WTC11 (cell line): ENCODE measurements at regions not wholly inside any gene's neighbourhood (a gene's known extent, or its start where the extent isn't known, plus 50 kb on each side); places are given as distances from the start of the nearest gene placed in this dataset.
"Not testable (repeated sequence)": the region's sequence is repeated elsewhere in the genome, so short reads cannot be mapped to it uniquely, and the experiment has no call there.

ENCODE experiments used
- ATAC-seq: fragments of 200-7000 bp; cut with Tn5 transposase; 2 replicates; pipeline ENCODE4 v1.10.0; 2021; ENCODE audit warnings: mild to moderate bottlenecking, moderate library complexity
- CTCF ChIA-PET: fragments of 300-600 bp; sonication (Branson Sonifier 250); formaldehyde crosslinking; loops from one replicate; lab custom pipeline; 2021; ENCODE audit warnings: antibody characterized with exemption; lab: Charles Lee
- POLR2A ChIA-PET: fragments of 350-600 bp; sonication (Branson Sonifier 250); formaldehyde crosslinking; loops from one replicate; lab custom pipeline; 2021; ENCODE audit warnings: antibody characterized with exemption; lab: Charles Lee
- DNase-seq: peaks from one replicate; pipeline ENCODE4 v3.0.0; 2021; ENCODE audit warnings: low spot score
- H3K27ac Mint-ChIP-seq: 2 replicates; pipeline ENCODE4 v1.8.0; 2021; ENCODE audit warnings: mixed read lengths
- H3K27me3 Mint-ChIP-seq: 2 replicates; pipeline ENCODE4 v1.8.0; 2021; ENCODE audit warnings: low read depth, mild to moderate bottlenecking, moderate library complexity, mixed read lengths
- H3K36me3 Mint-ChIP-seq: 2 replicates; pipeline ENCODE4 v1.8.0; 2021; ENCODE audit warnings: mixed read lengths
- H3K4me1 Mint-ChIP-seq: 2 replicates; pipeline ENCODE4 v1.8.0; 2022; ENCODE audit warnings: mixed read lengths
- H3K4me3 Mint-ChIP-seq: 2 replicates; pipeline ENCODE4 v1.8.0; 2021; ENCODE audit warnings: mild to moderate bottlenecking, moderate library complexity, mixed read lengths
- H3K9me3 Mint-ChIP-seq: 2 replicates; pipeline ENCODE4 v1.8.0; 2021; ENCODE audit warnings: mixed read lengths
- ATF2 ChIP-seq: sonication (generic); formaldehyde crosslinking; IDR thresholded peaks from 2 replicates; pipeline ENCODE4 v1.8.1; 2022; ENCODE audit warnings: low read depth, missing genetic modification reagents, borderline replicate concordance
- ESRRA ChIP-seq: sonication (generic); formaldehyde crosslinking; IDR thresholded peaks from 2 replicates; pipeline ENCODE4 v1.8.1; 2022; ENCODE audit warnings: mild to moderate bottlenecking, missing genetic modification reagents, borderline replicate concordance
- HMGXB4 ChIP-seq: sonication (generic); formaldehyde crosslinking; IDR thresholded peaks from 2 replicates; pipeline ENCODE4 v1.8.1; 2023; ENCODE audit warnings: mild to moderate bottlenecking, moderate library complexity, missing genetic modification reagents
- JAZF1 ChIP-seq: fragments of 250-450 bp; sonication (Bioruptor Pico); IDR thresholded peaks from 2 replicates; pipeline ENCODE4 v1.9.0; 2021; ENCODE audit warnings: moderate library complexity, mild to moderate bottlenecking, inconsistent platforms
- NR2C2 ChIP-seq: sonication (generic); formaldehyde crosslinking; IDR thresholded peaks from 2 replicates; pipeline ENCODE4 v1.8.0; 2022; ENCODE audit warnings: mild to moderate bottlenecking, missing genetic modification reagents
- OVOL2 ChIP-seq: fragments of 250-450 bp; sonication (Bioruptor Pico); IDR thresholded peaks from 2 replicates; pipeline ENCODE4 v1.9.0; 2021; ENCODE audit warnings: mild to moderate bottlenecking, borderline replicate concordance
- STAT6 ChIP-seq: sonication (generic); formaldehyde crosslinking; conservative IDR thresholded peaks from 2 replicates; pipeline ENCODE4 v1.8.1; 2023; ENCODE audit warnings: mild to moderate bottlenecking, low read depth, missing genetic modification reagents, moderate library complexity
- USF1 ChIP-seq: sonication (generic); formaldehyde crosslinking; IDR thresholded peaks from 2 replicates; pipeline ENCODE4 v1.8.0; 2022; ENCODE audit warnings: mild to moderate bottlenecking, missing genetic modification reagents
- ZNF532 ChIP-seq: fragments of 250-450 bp; sonication (Bioruptor Pico); IDR thresholded peaks from 2 replicates; pipeline ENCODE4 v1.9.0; 2021; ENCODE audit warnings: mild to moderate bottlenecking, borderline replicate concordance
- TF ChIP-seq, protein P1 (sequence below): sonication (generic); formaldehyde crosslinking; IDR thresholded peaks from 2 replicates; pipeline ENCODE4 v1.8.0; 2023; ENCODE audit warnings: missing genetic modification reagents
- TF ChIP-seq, protein P2 (sequence below): sonication (generic); formaldehyde crosslinking; IDR thresholded peaks from 2 replicates; pipeline ENCODE4 v1.8.1; 2022; ENCODE audit warnings: missing genetic modification reagents, borderline replicate concordance

GRCh38 chr4:57342411-57342810 lies 232.2 kb upstream of the IGFBP7 start:
- ChIA-PET POLR2A (no interaction called here), CTCF (no interaction called here)
- no peak for DNase-seq
- no peak for ATAC-seq
- Mint-ChIP-seq H3K4me1 (peaks cover 20% of the 10 kb centered on the region), H3K27ac (no peak overlapping the region), H3K4me3 (no peak overlapping the region), H3K9me3 (peaks cover 10% of the 10 kb centered on the region), H3K27me3 (peaks cover 7% of the 10 kb centered on the region), H3K36me3 (no peaks in the 10 kb centered on the region)
- TF ChIP-seq NR2C2 (CRISPR knock-in tag) (no peak), ATF2 (CRISPR knock-in tag) (no peak), OVOL2 (CRISPR knock-in tag) (no peak), STAT6 (CRISPR knock-in tag) (no peak), ZNF532 (no peak), JAZF1 (CRISPR knock-in tag) (no peak), ESRRA (CRISPR knock-in tag) (no peak), HMGXB4 (CRISPR knock-in tag) (no peak), USF1 (CRISPR knock-in tag) (no peak)
- TF ChIP-seq, protein P1, sequence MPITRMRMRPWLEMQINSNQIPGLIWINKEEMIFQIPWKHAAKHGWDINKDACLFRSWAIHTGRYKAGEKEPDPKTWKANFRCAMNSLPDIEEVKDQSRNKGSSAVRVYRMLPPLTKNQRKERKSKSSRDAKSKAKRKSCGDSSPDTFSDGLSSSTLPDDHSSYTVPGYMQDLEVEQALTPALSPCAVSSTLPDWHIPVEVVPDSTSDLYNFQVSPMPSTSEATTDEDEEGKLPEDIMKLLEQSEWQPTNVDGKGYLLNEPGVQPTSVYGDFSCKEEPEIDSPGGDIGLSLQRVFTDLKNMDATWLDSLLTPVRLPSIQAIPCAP (CRISPR knock-in tag): no peak
- TF ChIP-seq, all 79 proteins: peak for 0

DNA sequence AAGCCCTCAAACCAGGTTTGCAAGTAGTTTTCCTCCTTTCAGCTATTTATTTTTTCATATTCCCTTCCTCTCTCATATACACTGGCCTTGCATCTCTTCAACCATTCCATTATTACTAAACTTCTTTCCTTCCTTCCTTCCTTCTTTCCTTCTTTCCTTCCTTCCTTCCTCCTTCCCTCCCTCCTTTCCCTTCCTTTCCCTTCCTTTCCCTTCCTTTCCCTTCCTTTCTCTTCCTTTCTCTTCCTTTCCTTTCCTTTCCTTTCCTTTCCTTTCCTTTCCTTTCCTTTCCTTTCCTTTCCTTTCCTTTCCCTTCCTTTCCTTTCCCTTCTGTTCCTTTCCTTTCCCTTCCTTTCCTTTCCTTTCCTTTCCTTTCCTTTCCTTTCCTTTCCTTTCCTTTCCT lies 228.7 kb upstream of the IGFBP7 start:
- H3K27ac Mint-ChIP-seq, H3K27me3 Mint-ChIP-seq, POLR2A ChIA-PET, H3K36me3 Mint-ChIP-seq, DNase-seq, H3K4me1 Mint-ChIP-seq, H3K9me3 Mint-ChIP-seq, H3K4me3 Mint-ChIP-seq, ATAC-seq: not testable (repeated sequence)
- CTCF ChIA-PET: interaction anchor here (0.5 kb wide), 1 partner anchor 205 kb away, joined by 3 read pairs; no protein-coding TSS in a partner anchor
- TF ChIP-seq, protein P2, sequence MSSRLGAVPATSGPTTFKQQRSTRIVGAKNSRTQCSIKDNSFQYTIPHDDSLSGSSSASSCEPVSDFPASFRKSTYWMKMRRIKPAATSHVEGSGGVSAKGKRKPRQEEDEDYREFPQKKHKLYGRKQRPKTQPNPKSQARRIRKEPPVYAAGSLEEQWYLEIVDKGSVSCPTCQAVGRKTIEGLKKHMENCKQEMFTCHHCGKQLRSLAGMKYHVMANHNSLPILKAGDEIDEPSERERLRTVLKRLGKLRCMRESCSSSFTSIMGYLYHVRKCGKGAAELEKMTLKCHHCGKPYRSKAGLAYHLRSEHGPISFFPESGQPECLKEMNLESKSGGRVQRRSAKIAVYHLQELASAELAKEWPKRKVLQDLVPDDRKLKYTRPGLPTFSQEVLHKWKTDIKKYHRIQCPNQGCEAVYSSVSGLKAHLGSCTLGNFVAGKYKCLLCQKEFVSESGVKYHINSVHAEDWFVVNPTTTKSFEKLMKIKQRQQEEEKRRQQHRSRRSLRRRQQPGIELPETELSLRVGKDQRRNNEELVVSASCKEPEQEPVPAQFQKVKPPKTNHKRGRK (CRISPR knock-in tag): 0 out of 2 replicates have a peak, but pooled peaks have one; percentile 58
